ENCODE measurements at regions not wholly inside any gene's neighbourhood (a gene's known extent, or its start where the extent isn't known, plus 50 kb on each side); places are given as distances from the start of the nearest gene placed in this dataset.

DNA sequence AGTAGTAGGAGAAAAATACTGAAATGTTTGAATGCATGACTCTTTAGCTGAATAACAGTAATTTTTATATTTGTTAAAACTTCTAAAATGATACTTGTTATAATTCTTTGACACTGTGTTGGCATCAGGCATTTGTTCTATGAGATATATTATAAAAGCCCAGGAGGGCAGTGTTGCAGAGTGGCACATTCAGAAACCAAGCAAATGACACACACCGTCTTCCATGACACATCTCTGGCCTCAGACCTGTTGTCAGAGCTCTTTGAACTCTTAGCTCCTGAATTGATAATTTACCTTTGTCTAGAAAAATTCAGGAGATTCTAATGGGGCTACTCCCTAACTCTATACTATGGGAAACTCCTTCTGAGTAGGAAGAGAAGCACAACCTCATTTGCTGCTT, 62.4 kb upstream of the MDFIC start:
- TF ChIP-seq, protein P1, sequence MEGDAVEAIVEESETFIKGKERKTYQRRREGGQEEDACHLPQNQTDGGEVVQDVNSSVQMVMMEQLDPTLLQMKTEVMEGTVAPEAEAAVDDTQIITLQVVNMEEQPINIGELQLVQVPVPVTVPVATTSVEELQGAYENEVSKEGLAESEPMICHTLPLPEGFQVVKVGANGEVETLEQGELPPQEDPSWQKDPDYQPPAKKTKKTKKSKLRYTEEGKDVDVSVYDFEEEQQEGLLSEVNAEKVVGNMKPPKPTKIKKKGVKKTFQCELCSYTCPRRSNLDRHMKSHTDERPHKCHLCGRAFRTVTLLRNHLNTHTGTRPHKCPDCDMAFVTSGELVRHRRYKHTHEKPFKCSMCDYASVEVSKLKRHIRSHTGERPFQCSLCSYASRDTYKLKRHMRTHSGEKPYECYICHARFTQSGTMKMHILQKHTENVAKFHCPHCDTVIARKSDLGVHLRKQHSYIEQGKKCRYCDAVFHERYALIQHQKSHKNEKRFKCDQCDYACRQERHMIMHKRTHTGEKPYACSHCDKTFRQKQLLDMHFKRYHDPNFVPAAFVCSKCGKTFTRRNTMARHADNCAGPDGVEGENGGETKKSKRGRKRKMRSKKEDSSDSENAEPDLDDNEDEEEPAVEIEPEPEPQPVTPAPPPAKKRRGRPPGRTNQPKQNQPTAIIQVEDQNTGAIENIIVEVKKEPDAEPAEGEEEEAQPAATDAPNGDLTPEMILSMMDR (IDR thresholded peaks at IDR 0.05): no peak

DNA sequence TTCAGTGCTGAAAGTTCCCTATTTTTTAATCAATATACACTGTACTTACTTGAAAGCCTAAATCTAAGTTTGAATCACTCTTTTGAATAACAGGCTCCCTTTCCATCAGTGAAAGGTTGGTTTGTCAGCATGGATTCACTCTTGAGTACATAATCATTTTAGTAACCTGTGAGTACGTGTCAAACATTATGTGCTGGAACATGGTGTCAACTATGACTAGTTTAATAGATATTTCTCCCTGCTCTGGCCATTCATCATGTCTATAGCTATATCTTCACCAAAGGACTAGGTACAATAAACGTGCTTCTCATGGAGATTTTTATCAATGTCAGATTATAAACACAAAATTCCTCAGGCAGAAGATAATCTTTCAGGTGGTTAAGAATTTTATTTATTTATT, 61.7 kb upstream of the MDFIC start:
- TF ChIP-seq, protein P1 (IDR thresholded peaks at IDR 0.05): no peak

DNA sequence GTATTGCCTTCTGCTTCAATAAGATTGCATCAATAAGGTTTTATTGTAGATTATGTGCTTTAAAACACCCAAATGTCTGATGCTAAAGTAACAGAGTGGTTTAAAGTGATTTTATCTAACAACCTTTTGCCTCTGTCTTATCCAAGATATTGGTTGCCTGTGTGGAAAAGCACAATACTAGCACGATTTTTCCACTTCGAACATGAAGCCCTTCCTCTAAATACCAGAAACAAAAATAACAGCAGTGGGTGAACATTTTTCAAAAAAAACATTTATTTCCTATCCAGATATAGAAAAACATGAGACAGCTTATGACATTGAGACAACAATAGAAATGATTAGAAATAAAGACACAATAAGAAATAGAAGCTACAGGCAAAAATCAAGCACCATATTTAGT, 59.5 kb upstream of the MDFIC start:
- TF ChIP-seq, protein P1 (IDR thresholded peaks at IDR 0.05): no peak

DNA sequence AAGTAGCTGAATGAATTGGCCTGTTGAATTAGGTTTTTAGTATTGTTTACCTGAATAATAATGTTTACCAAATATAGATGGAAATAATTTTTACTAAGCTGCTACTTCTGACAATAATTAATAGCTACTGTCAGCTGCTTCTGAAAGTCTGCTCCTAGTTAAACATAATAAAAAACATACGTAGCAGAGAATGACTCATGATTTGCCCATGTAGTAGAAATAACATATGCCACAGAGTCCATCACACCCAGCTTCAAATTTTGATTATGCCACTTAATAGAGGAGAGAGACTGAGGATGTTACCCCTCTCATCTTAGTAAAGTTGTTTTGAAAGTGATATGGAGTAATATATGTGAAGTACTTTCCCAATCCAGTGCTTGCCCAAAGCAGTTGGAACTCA, 57.6 kb upstream of the MDFIC start:
- TF ChIP-seq, protein P1 (IDR thresholded peaks at IDR 0.05): no peak

DNA sequence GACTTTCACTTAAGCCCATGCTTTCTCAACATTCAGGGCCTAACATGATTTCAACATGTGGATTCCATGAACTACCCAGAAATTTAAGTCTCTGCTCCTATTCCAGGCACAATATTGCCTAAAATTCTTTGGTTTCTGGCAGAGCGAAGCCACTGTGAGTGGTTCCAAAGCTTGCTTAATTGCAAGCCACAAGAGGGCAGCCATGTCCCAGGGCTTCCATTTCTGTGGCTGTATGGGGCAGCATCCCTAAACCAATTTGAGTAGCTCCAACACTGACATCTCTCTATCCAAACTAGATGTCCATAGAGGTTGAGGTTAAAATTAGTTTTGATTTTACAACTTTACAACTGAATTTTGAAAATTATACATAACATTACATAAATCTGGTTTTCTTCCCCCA, 56.3 kb upstream of the MDFIC start:
- TF ChIP-seq, protein P1 (IDR thresholded peaks at IDR 0.05): peak; percentile 20; the same call in 1 of the 2 replicates
